HG03060 (cell line): ENCODE measurements at regions not wholly inside any gene's neighbourhood (a gene's known extent, or its start where the extent isn't known, plus 50 kb on each side); places are given as distances from the start of the nearest gene placed in this dataset.
"Not testable (repeated sequence)": the region's sequence is repeated elsewhere in the genome, so short reads cannot be mapped to it uniquely, and the experiment has no call there.

Experiments used
- ATAC-seq: cut with Tn5 transposase; IDR thresholded peaks from one replicate; pipeline ENCODE4 v1.9.1; 2021; ENCODE audit warnings: low read depth, moderate number of reproducible peaks; ENCODE audit not compliant: unreplicated experiment

DNA sequence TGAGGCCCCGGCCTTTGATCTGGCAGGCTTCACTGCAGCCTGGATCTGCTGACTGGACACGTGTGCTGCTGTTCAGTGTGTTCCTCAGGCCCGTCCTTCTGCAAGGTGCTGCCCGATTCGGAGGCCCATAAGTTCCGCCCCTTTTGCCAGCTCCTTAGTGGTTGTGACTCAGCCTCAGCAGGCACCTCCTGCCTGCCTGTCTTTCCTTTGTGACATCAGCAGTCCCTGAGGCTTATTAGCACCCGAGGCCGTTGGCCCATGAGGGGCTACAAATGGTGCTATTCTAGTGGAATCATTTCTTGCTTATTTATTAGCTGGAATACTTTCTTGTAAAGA, 75.4 kb upstream of the FAN1 start:
- ATAC-seq: not testable (repeated sequence)

DNA sequence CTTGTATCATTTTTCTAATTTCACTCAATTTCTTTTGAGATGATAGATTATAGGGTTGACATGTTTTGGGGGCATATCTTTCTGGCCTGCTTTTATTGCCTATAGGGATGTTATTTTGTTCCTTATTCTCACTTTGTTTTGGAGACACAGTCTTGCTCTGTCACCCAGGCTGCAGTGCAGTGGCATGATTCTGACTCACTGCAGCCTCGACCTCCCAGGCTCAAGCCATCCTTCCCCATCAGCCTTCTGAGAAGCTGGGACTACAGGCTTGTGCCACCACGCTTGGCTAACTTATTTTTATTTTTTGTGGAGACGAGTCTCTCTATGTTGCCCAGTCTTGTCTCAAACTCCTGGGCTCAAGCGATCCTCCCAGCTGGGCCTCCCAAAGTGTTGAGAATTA, 72.8 kb upstream of the FAN1 start:
- no peak for ATAC-seq

DNA sequence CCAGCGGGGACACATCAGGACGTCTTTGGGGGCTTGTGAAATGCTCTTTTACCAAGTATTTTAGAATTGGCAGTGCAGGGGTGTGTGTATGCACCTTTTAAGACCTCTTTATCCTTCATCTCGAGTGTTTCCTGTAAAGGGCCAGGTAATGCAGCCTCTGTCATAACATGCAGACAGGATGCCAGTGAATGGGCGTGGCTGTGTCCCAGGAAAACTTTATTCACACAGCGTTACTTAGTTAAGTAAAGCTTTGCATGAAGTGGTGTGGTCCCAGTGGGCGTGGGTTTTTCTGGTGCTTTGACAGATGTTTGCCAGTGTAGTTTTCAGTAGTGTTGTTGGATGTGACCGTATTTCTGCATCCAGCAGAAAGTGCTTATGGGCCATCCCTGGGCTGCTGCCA, 70.3 kb upstream of the FAN1 start:
- ATAC-seq: not testable (repeated sequence)

DNA sequence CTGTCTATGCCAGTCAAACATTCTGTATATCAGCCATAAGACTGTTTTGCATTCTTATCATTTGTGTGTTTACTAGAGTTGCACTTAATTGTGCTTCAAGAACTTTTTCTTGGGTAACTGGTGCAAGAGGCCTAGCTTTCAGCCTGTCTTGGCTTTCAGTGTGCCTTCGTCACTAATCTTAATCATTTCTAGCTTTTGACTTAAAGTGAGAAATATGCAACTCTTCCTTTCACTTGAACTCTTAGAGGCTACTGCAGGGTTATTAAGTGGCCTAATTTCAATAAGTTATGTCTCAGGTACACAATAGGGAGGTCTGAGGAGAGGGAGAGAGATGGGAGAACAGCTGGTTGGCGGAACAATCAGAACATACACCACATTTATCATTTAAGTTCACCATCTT, 62.1 kb upstream of the FAN1 start:
- not testable (repeated sequence) for ATAC-seq

DNA sequence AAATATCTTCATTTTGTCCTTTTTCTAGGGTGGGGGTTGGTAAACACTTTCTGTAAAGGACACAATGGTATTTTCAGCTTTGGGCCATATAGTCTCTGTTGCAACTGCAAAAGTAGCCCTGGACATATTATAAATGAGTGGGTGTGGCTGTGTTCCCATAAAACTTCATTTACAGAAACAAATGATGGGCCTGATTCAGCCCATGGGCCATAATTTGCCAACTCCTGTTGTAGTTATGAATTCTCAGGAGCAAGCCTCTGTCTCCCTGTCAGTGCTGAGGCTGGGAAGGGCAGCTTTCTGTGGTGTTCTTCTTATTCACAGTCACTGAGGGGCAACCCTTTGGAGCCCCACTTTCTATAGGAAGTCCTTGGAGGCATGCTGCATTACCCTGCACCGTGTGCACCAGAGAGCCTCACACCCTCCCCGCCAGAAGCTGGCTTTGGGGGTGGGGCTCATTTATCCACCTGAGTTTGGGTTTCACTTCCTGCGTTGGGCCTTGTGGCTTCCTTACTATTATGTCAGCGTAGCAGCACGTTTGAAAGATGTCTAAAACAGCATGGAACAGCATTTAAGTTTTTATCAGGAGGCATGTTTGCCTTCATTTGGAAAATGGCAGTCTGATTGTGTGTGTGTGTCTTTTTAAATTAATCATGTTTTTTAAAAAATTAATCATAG, 60.8 kb upstream of the FAN1 start:
- ATAC-seq: peak; percentile 65

DNA sequence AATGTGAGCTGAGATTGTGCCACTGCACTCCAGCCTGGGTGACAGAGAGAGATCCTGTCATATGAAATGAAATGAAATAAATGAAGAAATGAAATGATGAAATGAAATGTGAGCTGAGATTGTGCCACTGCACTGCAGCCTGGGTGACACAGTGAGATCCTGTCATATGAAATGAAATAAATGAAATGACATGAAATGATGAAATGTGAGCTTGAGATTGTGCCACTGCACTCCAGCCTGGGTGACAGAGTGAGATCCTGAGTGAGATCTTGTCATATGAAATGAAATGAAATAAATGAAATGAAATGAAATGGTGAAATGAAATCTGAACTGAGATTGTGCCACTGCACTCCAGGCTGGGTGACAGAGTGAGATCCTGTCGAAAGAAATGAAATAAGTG, 58.2 kb upstream of the FAN1 start:
- not testable (repeated sequence) for ATAC-seq
